ENCODE measurements at regions not wholly inside any gene's neighbourhood (a gene's known extent, or its start where the extent isn't known, plus 50 kb on each side); places are given as distances from the start of the nearest gene placed in this dataset.

GRCh38 chr6:51384736-51385135 lies 566.1 kb downstream of the TFAP2B start:
- H3K27me3 ChIP-seq: no peaks in the 10 kb centered on the region
- H3K4me3 ChIP-seq: no peak overlapping the region
- H3K27ac ChIP-seq (replicated peaks in 1 of 4): no peak overlapping the region
- 75% methylated on average over 1 of the region's 1 CpG for WGBS
- intact Hi-C loops (cut with DNase I): no loop called here
- TF ChIP-seq EP300 (IDR thresholded peaks at IDR 0.05) (no peak), POLR2AphosphoS5 (IDR thresholded peaks at IDR 0.05) (no peak), POLR2A (IDR thresholded peaks at IDR 0.05; ENCODE audit: low read depth) (no peak), CTCF (IDR thresholded peaks at IDR 0.05) (no peak)
- no peaks in the 10 kb centered on the region for H3K36me3 ChIP-seq
- no peaks in the 10 kb centered on the region for H3K4me1 ChIP-seq
- DNase-seq (ENCODE audit: extremely low spot score): no peak
- peaks cover 0 to 13% (median 4%) of the 10 kb centered on the region in 4 donors for H3K9me3 ChIP-seq

- no peak overlapping the region for H3K27ac ChIP-seq (replicated peaks in 1 of 4)
- TF ChIP-seq POLR2AphosphoS5 (IDR thresholded peaks at IDR 0.05): no peak
- no peak for TF ChIP-seq POLR2A (IDR thresholded peaks at IDR 0.05; ENCODE audit: low read depth)
- no peak for TF ChIP-seq EP300 (IDR thresholded peaks at IDR 0.05)
- no peak for TF ChIP-seq CTCF (IDR thresholded peaks at IDR 0.05)
- peaks cover 0 to 13% (median 4%) of the 10 kb centered on the region in 4 donors for H3K9me3 ChIP-seq
- 77% methylated on average over 3 of the region's 3 CpGs for WGBS
- no peaks in the 10 kb centered on the region for H3K36me3 ChIP-seq
- no peak for DNase-seq (ENCODE audit: extremely low spot score)
- intact Hi-C loops (cut with DNase I): no loop called here
- H3K27me3 ChIP-seq: no peaks in the 10 kb centered on the region
- no peak overlapping the region for H3K4me3 ChIP-seq
- no peaks in the 10 kb centered on the region for H3K4me1 ChIP-seq
Measured at GRCh38 chr6:51386347-51386836, 567.7 kb downstream of the TFAP2B start.

- intact Hi-C loops (cut with DNase I): no loop called here
- Histone ChIP-seq H3K9me3 (peaks cover 0 to 13% (median 4%) of the 10 kb centered on the region in 4 donors), H3K36me3 (no peaks in the 10 kb centered on the region), H3K27ac (replicated peaks in 1 of 4) (no peak overlapping the region), H3K4me3 (no peak overlapping the region), H3K27me3 (no peaks in the 10 kb centered on the region), H3K4me1 (no peaks in the 10 kb centered on the region)
- no peak for TF ChIP-seq POLR2AphosphoS5 (IDR thresholded peaks at IDR 0.05)
- TF ChIP-seq POLR2A (IDR thresholded peaks at IDR 0.05; ENCODE audit: low read depth): no peak
- TF ChIP-seq CTCF (IDR thresholded peaks at IDR 0.05): no peak
- no peak for TF ChIP-seq EP300 (IDR thresholded peaks at IDR 0.05)
- no peak for DNase-seq (ENCODE audit: extremely low spot score)
- WGBS: 81% methylated on average over 4 of the region's 4 CpGs
Measured at GRCh38 chr6:51387907-51388306, 569.2 kb downstream of the TFAP2B start.

- DNase-seq (ENCODE audit: extremely low spot score): no peak
- intact Hi-C loops (cut with DNase I): no loop called here
- TF ChIP-seq EP300 (IDR thresholded peaks at IDR 0.05) (no peak), POLR2AphosphoS5 (IDR thresholded peaks at IDR 0.05) (no peak), CTCF (IDR thresholded peaks at IDR 0.05) (no peak), POLR2A (IDR thresholded peaks at IDR 0.05; ENCODE audit: low read depth) (no peak)
- Histone ChIP-seq H3K36me3 (no peaks in the 10 kb centered on the region), H3K27ac (replicated peaks in 1 of 4) (no peak overlapping the region), H3K4me1 (no peaks in the 10 kb centered on the region), H3K4me3 (no peak overlapping the region), H3K27me3 (no peaks in the 10 kb centered on the region), H3K9me3 (no peaks in the 10 kb centered on the region)
Measured at GRCh38 chr6:51394061-51394460, 575.4 kb downstream of the TFAP2B start.

- intact Hi-C loops (cut with DNase I): no loop called here
- no peaks in the 10 kb centered on the region for H3K9me3 ChIP-seq
- no peak overlapping the region for H3K27ac ChIP-seq (replicated peaks in 1 of 4)
- no peaks in the 10 kb centered on the region for H3K36me3 ChIP-seq
- H3K4me1 ChIP-seq: no peaks in the 10 kb centered on the region
- H3K27me3 ChIP-seq: no peaks in the 10 kb centered on the region
- TF ChIP-seq CTCF (IDR thresholded peaks at IDR 0.05): no peak
- TF ChIP-seq POLR2AphosphoS5 (IDR thresholded peaks at IDR 0.05): no peak
- TF ChIP-seq POLR2A (IDR thresholded peaks at IDR 0.05; ENCODE audit: low read depth): no peak
- DNase-seq (ENCODE audit: extremely low spot score): no peak
- H3K4me3 ChIP-seq: no peak overlapping the region
Measured at GRCh38 chr6:51396583-51396982, 577.9 kb downstream of the TFAP2B start.
